Fibroblast of upper back skin (primary cell): ENCODE measurements at regions not wholly inside any gene's neighbourhood (a gene's known extent, or its start where the extent isn't known, plus 50 kb on each side); places are given as distances from the start of the nearest gene placed in this dataset.
A peak's percentile ranks its signal among the peaks of the same experiment; 100 is the strongest.
"Not testable (repeated sequence)": the region's sequence is repeated elsewhere in the genome, so short reads cannot be mapped to it uniquely, and the experiment has no call there.

Source experiments
- DNase-seq: peaks from one replicate; pipeline ENCODE4 v3.0.0-alpha.2; 2013

- not testable (repeated sequence) for DNase-seq
Measured at GRCh38 chr9:94387338-94388010, 59.0 kb upstream of the NUTM2F start.

- DNase-seq = not testable (repeated sequence)
Measured at GRCh38 chr9:94388011-94388406, 59.6 kb upstream of the NUTM2F start.

GRCh38 chr9:94390425-94391098 is 62.1 kb upstream of the NUTM2F start:
- DNase-seq = not testable (repeated sequence)

GRCh38 chr9:94392971-94393624 is 64.7 kb upstream of the NUTM2F start:
- DNase-seq = not testable (repeated sequence)

- DNase-seq = not testable (repeated sequence)
Measured at GRCh38 chr9:94397766-94398379, 69.4 kb upstream of the NUTM2F start.

GRCh38 chr9:94400461-94400860 is 72.0 kb upstream of the NUTM2F start:
- DNase-seq = not testable (repeated sequence)

- DNase-seq = not testable (repeated sequence)
Measured at GRCh38 chr9:94402795-94403194, 74.4 kb upstream of the NUTM2F start.

GRCh38 chr9:94403571-94403970 is 75.1 kb upstream of the NUTM2F start:
- DNase-seq = peak; percentile 42

GRCh38 chr9:94413665-94414064 is 85.2 kb upstream of the NUTM2F start:
- DNase-seq = not testable (repeated sequence)

GRCh38 chr9:94415111-94415510 is 86.7 kb upstream of the NUTM2F start:
- not testable (repeated sequence) for DNase-seq

GRCh38 chr9:94420098-94420497 is 91.7 kb upstream of the NUTM2F start:
- DNase-seq = not testable (repeated sequence)

- not testable (repeated sequence) for DNase-seq
Measured at GRCh38 chr9:94421951-94422350, 93.5 kb upstream of the NUTM2F start.

GRCh38 chr9:94425312-94425711 is 96.9 kb upstream of the NUTM2F start:
- DNase-seq = not testable (repeated sequence)

GRCh38 chr9:94437128-94437527 is 108.7 kb upstream of the NUTM2F start:
- not testable (repeated sequence) for DNase-seq

GRCh38 chr9:94438336-94438735 is 109.9 kb upstream of the NUTM2F start:
- not testable (repeated sequence) for DNase-seq

- DNase-seq = not testable (repeated sequence)
Measured at GRCh38 chr9:94441146-94441545, 112.7 kb upstream of the NUTM2F start.

GRCh38 chr9:94441796-94442195 is 113.1 kb upstream of the PCAT7 start:
- DNase-seq = no peak

- no peak for DNase-seq
Measured at GRCh38 chr9:94443032-94443722, 111.7 kb upstream of the PCAT7 start.

- DNase-seq = no peak
Measured at GRCh38 chr9:94445863-94446262, 109.0 kb upstream of the PCAT7 start.

GRCh38 chr9:94449486-94449885 is 105.4 kb upstream of the PCAT7 start:
- DNase-seq = peak; percentile 6

GRCh38 chr9:94464790-94465189 is 90.1 kb upstream of the PCAT7 start:
- DNase-seq = no peak

GRCh38 chr9:94472063-94472462 is 82.8 kb upstream of the PCAT7 start:
- DNase-seq = not testable (repeated sequence)
